Embryonic facial prominence (tissue), 1 donor: ENCODE measurements at regions not wholly inside any gene's neighbourhood (a gene's known extent, or its start where the extent isn't known, plus 50 kb on each side); places are given as distances from the start of the nearest gene placed in this dataset.

Experiments used
- DNase-seq: peaks from one replicate; pipeline ENCODE4 v3.0.0-alpha.2; 2016; ENCODE audit errors: extremely low spot score

- DNase-seq: no peak
Observed at GRCh38 chr18:24936691-24937090, 415.3 kb downstream of the ZNF521 start.

GRCh38 chr18:24937639-24938275, 414.2 kb downstream of the ZNF521 start:
- DNase-seq: no peak

GRCh38 chr18:24940416-24940815, 411.6 kb downstream of the ZNF521 start:
- no peak for DNase-seq

- DNase-seq: no peak
Observed at GRCh38 chr18:24941174-24941951, 410.6 kb downstream of the ZNF521 start.

- no peak for DNase-seq
Observed at GRCh38 chr18:24942144-24942543, 409.8 kb downstream of the ZNF521 start.

- no peak for DNase-seq
Observed at GRCh38 chr18:24947521-24948305, 404.3 kb downstream of the ZNF521 start.

- DNase-seq: no peak
Observed at GRCh38 chr18:24949908-24950307, 402.1 kb downstream of the ZNF521 start.

- no peak for DNase-seq
Observed at GRCh38 chr18:24954341-24954740, 397.6 kb downstream of the ZNF521 start.

- no peak for DNase-seq
Observed at GRCh38 chr18:24958001-24958400, 394.0 kb downstream of the ZNF521 start.

GRCh38 chr18:24959051-24959476, 392.9 kb downstream of the ZNF521 start:
- DNase-seq: no peak

- DNase-seq: no peak
Observed at GRCh38 chr18:24964216-24964615, 387.8 kb downstream of the ZNF521 start.

- DNase-seq: no peak
Observed at GRCh38 chr18:24968238-24968775, 383.7 kb downstream of the ZNF521 start.

GRCh38 chr18:24972577-24972976, 379.4 kb downstream of the ZNF521 start:
- no peak for DNase-seq

- no peak for DNase-seq
Observed at GRCh38 chr18:24974431-24974830, 377.5 kb downstream of the ZNF521 start.

- no peak for DNase-seq
Observed at GRCh38 chr18:24975496-24976372, 376.2 kb downstream of the ZNF521 start.

GRCh38 chr18:24976502-24976901, 375.5 kb downstream of the ZNF521 start:
- DNase-seq: no peak

GRCh38 chr18:24979235-24979634, 372.7 kb downstream of the ZNF521 start:
- DNase-seq: no peak

- no peak for DNase-seq
Observed at GRCh38 chr18:24982831-24983230, 369.1 kb downstream of the ZNF521 start.

GRCh38 chr18:24983566-24984139, 368.3 kb downstream of the ZNF521 start:
- DNase-seq: no peak

GRCh38 chr18:24985586-24985985, 366.4 kb downstream of the ZNF521 start:
- no peak for DNase-seq
